ENCODE measurements at regions not wholly inside any gene's neighbourhood (a gene's known extent, or its start where the extent isn't known, plus 50 kb on each side); places are given as distances from the start of the nearest gene placed in this dataset.
A peak's percentile ranks its signal among the peaks of the same experiment; 100 is the strongest.
"Not testable (repeated sequence)": the region's sequence is repeated elsewhere in the genome, so short reads cannot be mapped to it uniquely, and the experiment has no call there.

GRCh38 chr17:64728041-64728695, 66.1 kb upstream of the SMURF2 start:
- H3K36me3 ChIP-seq, result no peaks in the 10 kb centered on the region
- in situ Hi-C loops (cut with MboI; ENCODE audit: low pct_ligation_motif_present in 1 of 4, low pct_unique_long_range_greater_than_20kb in 1 of 4, low sequenced_read_pairs in 3 of 4) (no loop called here), intact Hi-C loops (cut with DNase I; ENCODE audit: low total_unique reads) (no loop called here)
- H3K4me1 ChIP-seq, result peaks cover 0 to 10% (median 3%) of the 10 kb centered on the region in 4 donors
- H3K4me3 ChIP-seq, result no peak overlapping the region
- no peak for DNase-seq
- H3K9me3 ChIP-seq, result no peaks in the 10 kb centered on the region
- WGBS, 2 donors (ENCODE audit: low coverage in 1 of 2), result 79% methylated on average over 8 of the region's 8 CpGs; no CpG with 5 or more reads in 1 of the 2 donors
- TF ChIP-seq EP300 (IDR thresholded peaks at IDR 0.05; ENCODE audit: low read depth) (no peak), CTCF (IDR thresholded peaks at IDR 0.05) (no peak), POLR2AphosphoS5 (IDR thresholded peaks at IDR 0.05) (no peak), POLR2A (IDR thresholded peaks at IDR 0.05) (no peak)
- no peaks in the 10 kb centered on the region for H3K27me3 ChIP-seq
- no peak overlapping the region for H3K27ac ChIP-seq

DNA sequence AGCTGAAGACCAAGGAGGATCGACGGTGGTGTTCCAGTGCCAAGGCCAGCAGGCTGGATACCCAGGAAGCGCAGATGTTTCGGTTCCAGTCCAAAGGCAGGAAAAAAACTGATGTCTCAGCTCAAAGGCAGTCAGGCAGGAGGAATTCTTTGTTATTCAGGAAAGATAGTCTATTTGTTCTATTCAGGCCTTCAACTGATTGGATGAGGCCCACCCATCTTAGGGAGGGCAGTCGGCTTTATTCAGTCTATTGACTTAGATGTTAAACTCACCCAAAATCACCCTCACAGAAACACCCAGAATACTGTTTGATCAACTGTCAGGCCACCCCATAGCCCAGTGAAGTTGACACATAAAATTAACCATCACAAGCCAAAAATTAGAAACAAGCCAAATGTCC, 63.9 kb upstream of the SMURF2 start:
- H3K4me1 ChIP-seq; H3K9me3 ChIP-seq; intact Hi-C loops (cut with DNase I; ENCODE audit: low total_unique reads); in situ Hi-C loops (cut with MboI; ENCODE audit: low pct_ligation_motif_present in 1 of 4, low pct_unique_long_range_greater_than_20kb in 1 of 4, low sequenced_read_pairs in 3 of 4); DNase-seq; H3K36me3 ChIP-seq; H3K27me3 ChIP-seq; H3K27ac ChIP-seq; H3K4me3 ChIP-seq: not testable (repeated sequence)
- WGBS, 2 donors (ENCODE audit: low coverage in 1 of 2), result 91 to 93% methylated on average over 3 to 5 of the region's 5 CpGs

DNA sequence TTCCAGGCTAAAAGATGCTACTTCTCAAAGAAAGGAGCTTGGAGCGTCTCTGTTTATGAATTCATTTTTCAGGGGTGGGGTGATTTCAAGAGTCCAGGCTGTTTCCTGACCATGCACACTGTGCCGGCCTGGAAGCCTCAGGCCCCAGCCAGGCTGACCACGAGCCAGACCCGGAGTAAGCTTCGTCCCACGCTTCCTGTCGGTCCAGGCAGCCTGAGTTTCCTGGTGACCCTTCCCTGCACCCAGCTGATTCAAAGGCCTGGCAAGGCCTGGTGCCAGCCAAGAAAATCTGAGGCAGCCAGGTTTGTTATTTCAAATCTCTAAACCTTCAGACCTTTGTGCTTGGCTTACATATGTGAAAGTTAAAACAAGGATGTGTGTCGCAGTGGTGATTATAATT, 62.1 kb upstream of the SMURF2 start:
- H3K36me3 ChIP-seq; H3K27me3 ChIP-seq; H3K4me3 ChIP-seq; DNase-seq; H3K4me1 ChIP-seq; H3K9me3 ChIP-seq; intact Hi-C loops (cut with DNase I; ENCODE audit: low total_unique reads); in situ Hi-C loops (cut with MboI; ENCODE audit: low pct_ligation_motif_present in 1 of 4, low pct_unique_long_range_greater_than_20kb in 1 of 4, low sequenced_read_pairs in 3 of 4): not testable (repeated sequence)
- H3K27ac ChIP-seq, result peak overlapping the region in 2 of 4 donors; percentile 22 to 28
- 40 to 51% methylated on average over 1 to 8 of the region's 8 CpGs for WGBS, 2 donors (ENCODE audit: low coverage in 1 of 2)

- Histone ChIP-seq H3K4me3 (no peak overlapping the region), H3K36me3 (no peaks in the 10 kb centered on the region), H3K27me3 (no peaks in the 10 kb centered on the region), H3K9me3 (no peaks in the 10 kb centered on the region), H3K4me1 (peaks cover 0 to 6% (median 0%) of the 10 kb centered on the region in 4 donors), H3K27ac (peak overlapping the region in 1 of 4 donors; percentile 28)
- DNase-seq, result no peak
- intact Hi-C loops (cut with DNase I; ENCODE audit: low total_unique reads) (no loop called here), in situ Hi-C loops (cut with MboI; ENCODE audit: low pct_ligation_motif_present in 1 of 4, low pct_unique_long_range_greater_than_20kb in 1 of 4, low sequenced_read_pairs in 3 of 4) (no loop called here)
- TF ChIP-seq EP300 (IDR thresholded peaks at IDR 0.05; ENCODE audit: low read depth) (no peak), POLR2A (IDR thresholded peaks at IDR 0.05) (no peak), POLR2AphosphoS5 (IDR thresholded peaks at IDR 0.05) (no peak), CTCF (IDR thresholded peaks at IDR 0.05) (no peak)
- 77 to 88% methylated on average over 2 of the region's 2 CpGs for WGBS, 2 donors (ENCODE audit: low coverage in 1 of 2)
These were observed 61.7 kb upstream of the SMURF2 start for GRCh38 chr17:64723781-64724180.

DNA sequence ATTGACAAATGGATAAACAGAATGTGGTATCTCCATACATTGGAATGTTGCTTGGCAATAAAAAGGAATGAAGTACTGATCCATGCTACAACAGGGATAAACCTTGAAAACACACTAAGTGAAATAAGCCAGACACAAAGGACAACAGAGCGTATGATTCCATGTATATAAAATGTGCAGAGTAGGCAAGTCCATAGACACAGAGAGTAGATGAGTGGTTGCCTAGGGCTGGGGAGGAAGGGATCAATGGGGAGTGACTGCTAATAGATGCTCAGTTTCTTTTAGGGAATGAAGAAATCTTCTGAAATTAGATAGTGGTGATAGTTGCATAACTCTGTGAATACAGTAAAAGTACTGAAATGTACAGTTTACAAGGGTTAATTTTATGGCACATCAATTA, 59.4 kb upstream of the SMURF2 start:
- H3K27me3 ChIP-seq; DNase-seq; in situ Hi-C loops (cut with MboI; ENCODE audit: low pct_ligation_motif_present in 1 of 4, low pct_unique_long_range_greater_than_20kb in 1 of 4, low sequenced_read_pairs in 3 of 4); H3K9me3 ChIP-seq; intact Hi-C loops (cut with DNase I; ENCODE audit: low total_unique reads); H3K4me3 ChIP-seq; H3K36me3 ChIP-seq; H3K27ac ChIP-seq; H3K4me1 ChIP-seq: not testable (repeated sequence)
- WGBS, 2 donors (ENCODE audit: low coverage in 1 of 2), result 69 to 85% methylated on average over 1 of the region's 1 CpG

DNA sequence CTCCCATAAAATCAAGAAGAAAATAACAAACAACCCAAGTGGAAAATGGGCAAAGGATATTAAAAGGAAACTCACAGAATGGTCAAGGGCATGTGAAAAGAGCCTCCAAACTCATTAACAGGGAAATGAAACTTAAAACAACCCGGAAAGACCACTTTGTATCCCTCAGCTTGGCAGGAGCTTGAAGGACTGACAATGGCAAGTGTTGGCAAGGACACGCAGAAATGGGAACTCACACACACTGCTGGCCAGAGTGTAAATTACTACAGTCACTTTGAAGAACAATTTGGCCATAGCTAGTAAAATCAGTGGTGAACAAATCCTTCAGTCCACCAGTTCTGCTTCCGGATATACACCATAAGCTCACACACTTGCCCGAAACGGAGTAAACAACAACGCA, 58.1 kb upstream of the SMURF2 start:
- peak overlapping the region in 1 of 4 donors; percentile 18 for H3K27ac ChIP-seq
- H3K27me3 ChIP-seq; in situ Hi-C loops (cut with MboI; ENCODE audit: low pct_ligation_motif_present in 1 of 4, low pct_unique_long_range_greater_than_20kb in 1 of 4, low sequenced_read_pairs in 3 of 4); DNase-seq; H3K9me3 ChIP-seq; intact Hi-C loops (cut with DNase I; ENCODE audit: low total_unique reads); H3K4me1 ChIP-seq; H3K36me3 ChIP-seq; H3K4me3 ChIP-seq: not testable (repeated sequence)
- WGBS, 2 donors (ENCODE audit: low coverage in 1 of 2), result 52 to 71% methylated on average over 3 to 6 of the region's 6 CpGs

DNA sequence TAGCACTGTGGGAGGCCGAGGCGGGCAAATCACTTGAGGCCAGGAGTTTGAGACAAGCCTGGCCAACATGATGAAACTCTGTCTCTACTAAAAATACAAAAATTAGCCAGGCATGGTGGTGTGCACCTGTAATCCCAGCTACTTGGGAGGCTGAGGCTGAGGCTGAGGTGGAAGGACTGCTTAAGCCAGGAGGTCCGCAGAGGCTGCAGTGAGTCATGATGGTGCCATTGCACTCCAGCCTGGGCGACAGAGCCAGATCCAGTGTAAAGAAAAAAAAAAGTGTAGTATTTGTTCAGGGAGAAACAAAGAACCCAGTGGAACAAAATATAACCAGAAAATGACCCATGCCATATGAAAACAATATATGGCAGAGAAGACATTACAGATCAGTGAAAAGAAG, 57.4 kb upstream of the SMURF2 start:
- H3K36me3 ChIP-seq; in situ Hi-C loops (cut with MboI; ENCODE audit: low pct_ligation_motif_present in 1 of 4, low pct_unique_long_range_greater_than_20kb in 1 of 4, low sequenced_read_pairs in 3 of 4); H3K9me3 ChIP-seq; H3K4me1 ChIP-seq; H3K27me3 ChIP-seq; H3K27ac ChIP-seq; intact Hi-C loops (cut with DNase I; ENCODE audit: low total_unique reads); DNase-seq; H3K4me3 ChIP-seq: not testable (repeated sequence)
- WGBS, 2 donors (ENCODE audit: low coverage in 1 of 2), result 92 to 96% methylated on average over 2 to 4 of the region's 4 CpGs

DNA sequence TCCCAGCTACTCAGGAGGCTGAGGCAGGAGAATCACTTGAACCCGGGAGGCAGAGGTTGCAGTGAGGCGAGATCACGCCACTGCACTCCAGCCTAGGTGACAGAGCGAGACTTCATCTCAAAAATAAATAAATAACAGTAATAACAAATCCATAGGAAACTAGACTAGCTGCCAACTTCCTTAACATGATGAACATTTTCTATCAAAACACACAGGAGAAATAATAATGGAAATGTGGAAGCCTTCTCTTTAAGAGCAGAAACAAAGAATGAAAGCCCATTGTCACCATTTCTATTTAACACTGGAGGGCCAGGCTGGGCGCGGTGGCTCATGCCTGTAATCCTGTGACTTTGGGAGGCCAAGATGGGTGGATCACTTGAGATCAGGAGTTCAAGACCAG, 56.7 kb upstream of the SMURF2 start:
- H3K9me3 ChIP-seq; in situ Hi-C loops (cut with MboI; ENCODE audit: low pct_ligation_motif_present in 1 of 4, low pct_unique_long_range_greater_than_20kb in 1 of 4, low sequenced_read_pairs in 3 of 4); intact Hi-C loops (cut with DNase I; ENCODE audit: low total_unique reads); H3K36me3 ChIP-seq; H3K27ac ChIP-seq; H3K27me3 ChIP-seq; DNase-seq; H3K4me3 ChIP-seq; H3K4me1 ChIP-seq: not testable (repeated sequence)
- WGBS, 2 donors (ENCODE audit: low coverage in 1 of 2), result 86 to 90% methylated on average over 1 to 6 of the region's 6 CpGs
